Natural killer cell (primary cell): ENCODE measurements at regions not wholly inside any gene's neighbourhood (a gene's known extent, or its start where the extent isn't known, plus 50 kb on each side); places are given as distances from the start of the nearest gene placed in this dataset.

Source experiments
- ATAC-seq, 3 donors: fragments of 150-1000 bp in 2 of 3; fragments of 200-7000 bp in 1 of 3; cut with Tn5 transposase; 1 replicate in 1 of 3; 2 replicates in 2 of 3; pipeline ENCODE4 v1.10.0; 2021; ENCODE audit warnings: mild to moderate bottlenecking in 2 of 3, moderate library complexity in 2 of 3
- DNase-seq, 2 donors: peaks; one replicate each; pipeline versions ENCODE4 v3.0.0 to v3.0.0-alpha.2; 2013 to 2021; ENCODE audit warnings: mixed read lengths in 1 of 2
- H3K27ac ChIP-seq: one replicate; pipeline ENCODE4 v1.5.1; 2013; ENCODE audit warnings: mild to moderate bottlenecking, low read length
- H3K27me3 ChIP-seq: one replicate; pipeline ENCODE4 v1.6.1; 2013; ENCODE audit warnings: low read length; ENCODE audit not compliant: control insufficient read depth, insufficient read depth
- H3K36me3 ChIP-seq: one replicate; pipeline ENCODE4 v1.6.1; 2013; ENCODE audit warnings: low read length; ENCODE audit not compliant: control insufficient read depth, insufficient read depth
- H3K4me1 ChIP-seq: one replicate; pipeline ENCODE4 v1.6.1; 2013; ENCODE audit warnings: low read length; ENCODE audit not compliant: control insufficient read depth, insufficient read depth
- H3K4me3 ChIP-seq: one replicate; pipeline ENCODE4 v1.5.1; 2013; ENCODE audit warnings: low read length
- H3K9me3 ChIP-seq: one replicate; pipeline ENCODE4 v1.6.1; 2013; ENCODE audit warnings: low read length; ENCODE audit not compliant: control insufficient read depth, insufficient read depth
- H3K27ac Mint-ChIP-seq, 2 donors: one replicate each; pipeline ENCODE4 v1.8.0; 2022; ENCODE audit warnings: mild to moderate bottlenecking in 2 of 2, mixed read lengths in 2 of 2, moderate library complexity in 1 of 2
- H3K27me3 Mint-ChIP-seq, 2 donors: one replicate each; pipeline ENCODE4 v1.8.0; 2022; ENCODE audit warnings: low read depth in 2 of 2, mixed read lengths in 2 of 2
- H3K36me3 Mint-ChIP-seq: one replicate; pipeline ENCODE4 v1.8.0; 2022; ENCODE audit warnings: mixed read lengths
- H3K4me1 Mint-ChIP-seq, 2 donors: one replicate each; pipeline ENCODE4 v1.8.0; 2022; ENCODE audit warnings: mixed read lengths in 2 of 2
- H3K4me3 Mint-ChIP-seq: one replicate; pipeline ENCODE4 v1.8.0; 2022; ENCODE audit warnings: mild to moderate bottlenecking, moderate library complexity, mixed read lengths
- H3K9me3 Mint-ChIP-seq, 2 donors: one replicate each; pipeline ENCODE4 v1.8.0; 2022; ENCODE audit warnings: mixed read lengths in 2 of 2
- CTCF ChIP-seq: fragments of 200-600 bp; IDR thresholded peaks from one replicate; pipeline ENCODE4 v1.8.0; 2022; ENCODE audit warnings: antibody characterized with exemption
- WGBS: methylation state at CpG from one replicate; pipeline ENCODE4 v1.1.7; 2013; ENCODE audit warnings: missing lambda C conversion rate; ENCODE audit not compliant: insufficient coverage; 5-methylcytosine and 5-hydroxymethylcytosine counted together
- intact Hi-C: fragments of 100-400 bp; cut with micrococcal nuclease; formaldehyde crosslinking; loops from one replicate; pipeline ENCODE4 v1.14.2; 2022

GRCh38 chr2:16179701-16180416 is 239.5 kb downstream of the MYCN start:
- Mint-ChIP-seq H3K27ac (no peak overlapping the region), H3K9me3 (no peaks in the 10 kb centered on the region), H3K4me1 (no peaks in the 10 kb centered on the region), H3K4me3 (no peak overlapping the region), H3K27me3 (peaks cover 0 to 2% of the 10 kb centered on the region in 2 donors), H3K36me3 (no peaks in the 10 kb centered on the region)
- intact Hi-C loops: no loop called here
- H3K27ac ChIP-seq: no peak overlapping the region
- no peak for TF ChIP-seq CTCF
- H3K9me3 ChIP-seq: no peaks in the 10 kb centered on the region
- DNase-seq (no peak), ATAC-seq (no peak)
- no peak overlapping the region for H3K4me3 ChIP-seq
- no peaks in the 10 kb centered on the region for H3K27me3 ChIP-seq
- H3K4me1 ChIP-seq: no peaks in the 10 kb centered on the region
- no peaks in the 10 kb centered on the region for H3K36me3 ChIP-seq
- WGBS: 75% methylated on average over 8 of the region's 8 CpGs

GRCh38 chr2:16178551-16179130 is 238.3 kb downstream of the MYCN start:
- no peaks in the 10 kb centered on the region for H3K27me3 ChIP-seq
- Mint-ChIP-seq H3K9me3 (no peaks in the 10 kb centered on the region), H3K27ac (no peak overlapping the region), H3K4me3 (no peak overlapping the region), H3K27me3 (peaks cover 0 to 2% of the 10 kb centered on the region in 2 donors), H3K36me3 (no peaks in the 10 kb centered on the region), H3K4me1 (no peaks in the 10 kb centered on the region)
- no peak for TF ChIP-seq CTCF
- ATAC-seq: no peak
- H3K9me3 ChIP-seq: no peaks in the 10 kb centered on the region
- no peak for DNase-seq
- no peak overlapping the region for H3K4me3 ChIP-seq
- intact Hi-C loops: no loop called here
- H3K27ac ChIP-seq: no peak overlapping the region
- H3K4me1 ChIP-seq: no peaks in the 10 kb centered on the region
- no peaks in the 10 kb centered on the region for H3K36me3 ChIP-seq
- 85% methylated on average over 6 of the region's 7 CpGs for WGBS

DNA sequence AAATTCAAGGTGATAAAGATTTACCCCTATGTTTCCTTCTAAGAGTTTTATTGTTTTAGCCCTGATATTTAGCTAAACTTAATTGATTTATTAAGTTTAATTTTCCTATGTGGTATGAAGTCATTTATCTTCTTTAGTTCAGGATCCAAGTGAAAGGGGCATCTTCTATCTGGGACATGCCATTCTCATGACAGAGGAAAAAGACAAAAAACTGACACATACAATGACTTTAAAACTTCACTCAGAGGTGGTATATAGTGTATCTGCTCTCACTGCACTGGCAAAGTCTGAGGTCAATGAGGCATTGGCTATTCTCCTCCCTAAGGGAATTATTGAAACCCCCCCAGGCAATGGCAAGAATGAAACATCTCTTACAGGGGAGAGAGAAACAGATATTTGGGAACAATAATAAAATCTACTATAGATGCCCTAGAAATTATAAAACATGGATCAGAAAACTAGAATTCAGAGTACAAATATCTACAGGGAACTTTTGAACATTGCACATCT is 237.4 kb downstream of the MYCN start:
- no peak overlapping the region for H3K4me3 ChIP-seq
- intact Hi-C loops: no loop called here
- Mint-ChIP-seq H3K27me3 (peaks cover 0 to 2% of the 10 kb centered on the region in 2 donors), H3K27ac (no peak overlapping the region), H3K9me3 (no peaks in the 10 kb centered on the region), H3K4me3 (no peak overlapping the region), H3K4me1 (no peaks in the 10 kb centered on the region), H3K36me3 (no peaks in the 10 kb centered on the region)
- ATAC-seq (no peak), DNase-seq (no peak)
- H3K27ac ChIP-seq: no peak overlapping the region
- no peaks in the 10 kb centered on the region for H3K4me1 ChIP-seq
- H3K36me3 ChIP-seq: no peaks in the 10 kb centered on the region
- no peaks in the 10 kb centered on the region for H3K27me3 ChIP-seq
- no peaks in the 10 kb centered on the region for H3K9me3 ChIP-seq
- no peak for TF ChIP-seq CTCF
